CD4-positive, alpha-beta T cell (primary cell): ENCODE measurements at regions not wholly inside any gene's neighbourhood (a gene's known extent, or its start where the extent isn't known, plus 50 kb on each side); places are given as distances from the start of the nearest gene placed in this dataset.

Experiments
- ATAC-seq: fragments of 200-7000 bp; cut with Tn5 transposase; one replicate; pipeline ENCODE4 v1.10.0; 2022; ENCODE audit warnings: mild to moderate bottlenecking; ENCODE audit not compliant: poor library complexity
- CTCF ChIA-PET: fragments of 350-600 bp; sonication (Branson Sonifier 250); formaldehyde crosslinking; loops from one replicate; lab custom pipeline; 2021; ENCODE audit warnings: antibody characterized with exemption, inconsistent platforms; lab: Charles Lee
- POLR2A ChIA-PET: fragments of 350-600 bp; sonication (Branson Sonifier 250); formaldehyde crosslinking; loops from one replicate; lab custom pipeline; 2021; ENCODE audit warnings: antibody characterized with exemption, inconsistent platforms; lab: Charles Lee
- DNase-seq, 14 experiments: peaks; one replicate each; pipeline ENCODE4 v3.0.0-alpha.2; 2013 to 2020; ENCODE audit warnings: mixed read lengths in 2 of 14
- H3K27ac ChIP-seq, 2 donors: one replicate each; pipeline versions ENCODE4 v1.5.1 to v1.7.0; 2013; ENCODE audit warnings: low read length in 2 of 2, low read depth in 1 of 2, mild to moderate bottlenecking in 1 of 2
- H3K27me3 ChIP-seq, 2 experiments: 1 replicate in 1 of 2; 2 replicates in 1 of 2; pipeline versions ENCODE4 v1.6.1 to v1.7.0; 2013; ENCODE audit warnings: low read length in 2 of 2, control low read depth in 1 of 2, mild to moderate bottlenecking in 1 of 2, moderate library complexity in 1 of 2; ENCODE audit not compliant: insufficient read depth in 2 of 2, control insufficient read depth in 1 of 2
- H3K36me3 ChIP-seq: one replicate; pipeline ENCODE4 v1.6.1; 2013; ENCODE audit warnings: low read length, control low read depth; ENCODE audit not compliant: insufficient read depth
- H3K4me1 ChIP-seq: one replicate; pipeline ENCODE4 v1.6.1; 2013; ENCODE audit warnings: low read length, control low read depth; ENCODE audit not compliant: insufficient read depth
- H3K4me3 ChIP-seq: one replicate; pipeline ENCODE4 v1.5.1; 2013; ENCODE audit warnings: mild to moderate bottlenecking, low read length, moderate library complexity
- H3K9me3 ChIP-seq, 2 experiments: 1 replicate in 1 of 2; 2 replicates in 1 of 2; pipeline versions ENCODE4 v1.6.1 to v1.7.0; 2013; ENCODE audit warnings: low read length in 2 of 2, mild to moderate bottlenecking in 2 of 2, control low read depth in 1 of 2, moderate library complexity in 1 of 2; ENCODE audit not compliant: control insufficient read depth in 1 of 2, insufficient read depth in 1 of 2
- H3K27ac Mint-ChIP-seq: one replicate; pipeline ENCODE4 v1.8.0; 2020; ENCODE audit warnings: mixed read lengths
- H3K27me3 Mint-ChIP-seq: one replicate; pipeline ENCODE4 v1.8.0; 2021; ENCODE audit warnings: mixed read lengths
- H3K36me3 Mint-ChIP-seq: one replicate; pipeline ENCODE4 v1.8.0; 2021; ENCODE audit warnings: low read depth, mixed read lengths
- H3K4me1 Mint-ChIP-seq: one replicate; pipeline ENCODE4 v1.8.0; 2021; ENCODE audit warnings: low read depth, mixed read lengths
- H3K4me3 Mint-ChIP-seq: one replicate; pipeline ENCODE4 v1.8.0; 2020; ENCODE audit warnings: mild to moderate bottlenecking, mixed read lengths
- H3K9me3 Mint-ChIP-seq: one replicate; pipeline ENCODE4 v1.8.0; 2020; ENCODE audit warnings: mixed read lengths
- CTCF ChIP-seq: fragments of 200-600 bp; IDR thresholded peaks from one replicate; pipeline ENCODE4 v1.8.0; 2022; ENCODE audit warnings: antibody characterized with exemption, mild to moderate bottlenecking
- intact Hi-C, 2 experiments: fragments of 100-400 bp; cut with DNase I in 1 of 2; cut with micrococcal nuclease in 1 of 2; formaldehyde crosslinking; loops; one replicate each; pipeline versions ENCODE4 v1.15.1 to v1.9.0; 2023 to 2025; cut with DNase I, micrococcal nuclease

- intact Hi-C loops, result no loop called here
- Histone ChIP-seq H3K27ac (no peak overlapping the region), H3K4me1 (no peaks in the 10 kb centered on the region), H3K9me3 (no peaks in the 10 kb centered on the region), H3K27me3 (no peaks in the 10 kb centered on the region), H3K36me3 (no peaks in the 10 kb centered on the region), H3K4me3 (no peak overlapping the region)
- Mint-ChIP-seq H3K36me3 (no peaks in the 10 kb centered on the region), H3K9me3 (no peaks in the 10 kb centered on the region), H3K27ac (no peak overlapping the region), H3K4me1 (no peaks in the 10 kb centered on the region), H3K27me3 (no peaks in the 10 kb centered on the region), H3K4me3 (no peak overlapping the region)
- no peak for TF ChIP-seq CTCF
- POLR2A ChIA-PET, result no interaction called here
- no peak for DNase-seq
- CTCF ChIA-PET, result no interaction called here
- ATAC-seq, result no peak
Observed at GRCh38 chr6:119802464-119802863, 452.9 kb upstream of the MAN1A1 start.

GRCh38 chr6:119801056-119801455, 451.5 kb upstream of the MAN1A1 start:
- H3K4me3 ChIP-seq, result no peak overlapping the region
- no peaks in the 10 kb centered on the region for H3K4me1 ChIP-seq
- CTCF ChIA-PET, result no interaction called here
- H3K36me3 Mint-ChIP-seq, result no peaks in the 10 kb centered on the region
- no peaks in the 10 kb centered on the region for H3K27me3 Mint-ChIP-seq
- H3K27ac ChIP-seq, result no peak overlapping the region
- ATAC-seq (no peak), DNase-seq (no peak)
- POLR2A ChIA-PET, result interaction anchor here (0.7 kb wide), 1 partner anchor 10 kb away, joined by 3 read pairs; no protein-coding TSS in a partner anchor
- H3K36me3 ChIP-seq, result no peaks in the 10 kb centered on the region
- intact Hi-C loops, result no loop called here
- no peak for TF ChIP-seq CTCF
- H3K4me3 Mint-ChIP-seq, result no peak overlapping the region
- no peaks in the 10 kb centered on the region for H3K9me3 ChIP-seq
- no peak overlapping the region for H3K27ac Mint-ChIP-seq
- no peaks in the 10 kb centered on the region for H3K9me3 Mint-ChIP-seq
- H3K4me1 Mint-ChIP-seq, result no peaks in the 10 kb centered on the region
- no peaks in the 10 kb centered on the region for H3K27me3 ChIP-seq

- Mint-ChIP-seq H3K9me3 (no peaks in the 10 kb centered on the region), H3K4me3 (no peak overlapping the region), H3K4me1 (no peaks in the 10 kb centered on the region), H3K27ac (no peak overlapping the region), H3K27me3 (no peaks in the 10 kb centered on the region), H3K36me3 (no peaks in the 10 kb centered on the region)
- H3K27ac ChIP-seq, result no peak overlapping the region
- H3K27me3 ChIP-seq, result no peaks in the 10 kb centered on the region
- no peaks in the 10 kb centered on the region for H3K4me1 ChIP-seq
- no peak for ATAC-seq
- no peaks in the 10 kb centered on the region for H3K9me3 ChIP-seq
- no peak for TF ChIP-seq CTCF
- no peak for DNase-seq
- no peaks in the 10 kb centered on the region for H3K36me3 ChIP-seq
- CTCF ChIA-PET, result no interaction called here
- intact Hi-C loops, result no loop called here
- POLR2A ChIA-PET, result interaction anchor here (0.7 kb wide), 1 partner anchor 10 kb away, joined by 3 read pairs; no protein-coding TSS in a partner anchor
- no peak overlapping the region for H3K4me3 ChIP-seq
Observed at GRCh38 chr6:119800526-119800925, 451.0 kb upstream of the MAN1A1 start.
